Muscle of leg (tissue), 3 donors: ENCODE measurements at regions not wholly inside any gene's neighbourhood (a gene's known extent, or its start where the extent isn't known, plus 50 kb on each side); places are given as distances from the start of the nearest gene placed in this dataset.
"Not testable (repeated sequence)": the region's sequence is repeated elsewhere in the genome, so short reads cannot be mapped to it uniquely, and the experiment has no call there.

Experiments used
- DNase-seq: peaks from one replicate; pipeline ENCODE4 v3.0.0; 2013
- H3K27ac ChIP-seq: one replicate; pipeline ENCODE4 v1.5.1; 2013; ENCODE audit warnings: mild to moderate bottlenecking, low read length, control low read depth
- H3K27me3 ChIP-seq: one replicate; pipeline ENCODE4 v1.6.1; 2013; ENCODE audit warnings: low read length; ENCODE audit not compliant: control insufficient read depth, insufficient read depth
- H3K36me3 ChIP-seq: one replicate; pipeline ENCODE4 v1.6.1; 2013; ENCODE audit warnings: low read length; ENCODE audit not compliant: control insufficient read depth, insufficient read depth
- H3K4me1 ChIP-seq: one replicate; pipeline ENCODE4 v1.6.1; 2013; ENCODE audit warnings: low read length; ENCODE audit not compliant: control insufficient read depth, insufficient read depth
- H3K4me3 ChIP-seq: one replicate; pipeline ENCODE4 v1.5.1; 2013; ENCODE audit warnings: low read length, control low read depth
- H3K9me3 ChIP-seq: replicated peaks from 2 replicates; pipeline ENCODE4 v1.6.1; 2013; ENCODE audit warnings: low read depth, low read length; ENCODE audit not compliant: control insufficient read depth
- WGBS: methylation state at CpG from one replicate; pipeline ENCODE4 v1.1.5; 2013; ENCODE audit warnings: missing lambda C conversion rate; ENCODE audit not compliant: insufficient coverage; 5-methylcytosine and 5-hydroxymethylcytosine counted together

- no CpG with 5 or more reads among the region's 3 CpGs for WGBS
- no peak overlapping the region for H3K4me3 ChIP-seq
- H3K9me3 ChIP-seq, result peaks cover 5% of the 10 kb centered on the region
- H3K27ac ChIP-seq, result no peak overlapping the region
- H3K4me1 ChIP-seq, result no peaks in the 10 kb centered on the region
- H3K36me3 ChIP-seq, result no peaks in the 10 kb centered on the region
- no peak for DNase-seq
- no peaks in the 10 kb centered on the region for H3K27me3 ChIP-seq
Observed at GRCh38 chr18:4541588-4541987, 86.5 kb upstream of the DLGAP1 start.

DNA sequence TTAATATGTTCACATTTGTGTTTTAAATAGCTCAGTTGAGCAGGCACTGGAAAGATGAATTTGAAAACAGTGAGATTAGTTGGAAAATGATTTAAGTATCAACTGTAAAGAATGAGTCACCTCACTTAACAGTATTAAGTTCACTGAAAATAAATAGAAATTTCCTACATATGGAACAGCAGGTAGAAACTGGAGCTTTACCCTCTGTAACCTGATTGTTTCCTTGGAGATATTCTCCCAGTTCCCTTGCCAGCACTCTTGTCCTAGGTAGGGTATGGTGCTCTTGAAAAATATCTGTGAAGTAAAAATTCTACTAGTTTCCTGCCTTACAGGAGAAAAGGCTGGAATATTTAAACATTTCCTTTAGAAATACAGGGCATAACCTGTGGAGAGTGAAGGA lies 81.3 kb upstream of the DLGAP1 start:
- no peak overlapping the region for H3K4me3 ChIP-seq
- no peak overlapping the region for H3K27ac ChIP-seq
- peaks cover 19% of the 10 kb centered on the region for H3K9me3 ChIP-seq
- no peaks in the 10 kb centered on the region for H3K4me1 ChIP-seq
- no peaks in the 10 kb centered on the region for H3K36me3 ChIP-seq
- DNase-seq, result no peak
- no peaks in the 10 kb centered on the region for H3K27me3 ChIP-seq

DNA sequence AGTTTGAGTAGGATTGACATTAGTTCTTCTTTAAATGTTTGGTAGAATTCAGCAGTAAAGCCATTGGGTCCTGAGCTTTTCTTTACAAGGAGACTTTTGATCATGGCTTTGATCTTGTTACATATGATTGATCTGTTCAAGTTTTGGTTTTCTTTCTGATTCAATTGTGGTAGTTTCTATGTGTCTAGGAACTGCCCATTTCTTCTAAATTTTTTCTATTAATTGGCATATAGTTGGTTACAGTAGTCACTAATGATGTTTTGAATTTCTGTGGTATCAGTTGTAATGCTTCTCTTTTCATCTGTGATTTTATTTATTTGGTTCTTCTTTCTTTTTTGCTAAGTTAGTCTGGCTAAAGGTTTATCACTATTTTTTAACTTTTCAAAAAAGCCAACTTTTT lies 73.3 kb upstream of the DLGAP1 start:
- no peak overlapping the region for H3K4me3 ChIP-seq
- H3K4me1 ChIP-seq, result no peaks in the 10 kb centered on the region
- no peak overlapping the region for H3K27ac ChIP-seq
- H3K9me3 ChIP-seq, result peaks cover 12% of the 10 kb centered on the region
- no peaks in the 10 kb centered on the region for H3K36me3 ChIP-seq
- DNase-seq, result no peak
- H3K27me3 ChIP-seq, result no peaks in the 10 kb centered on the region

GRCh38 chr18:4527826-4528225 lies 72.7 kb upstream of the DLGAP1 start:
- 55% methylated on average over 9 of the region's 10 CpGs for WGBS
- DNase-seq, result not testable (repeated sequence)

GRCh38 chr18:4524096-4524495 lies 69.0 kb upstream of the DLGAP1 start:
- H3K27ac ChIP-seq, result no peak overlapping the region
- no peak overlapping the region for H3K4me3 ChIP-seq
- H3K36me3 ChIP-seq, result no peaks in the 10 kb centered on the region
- no peaks in the 10 kb centered on the region for H3K27me3 ChIP-seq
- peaks cover 2% of the 10 kb centered on the region for H3K9me3 ChIP-seq
- H3K4me1 ChIP-seq, result no peaks in the 10 kb centered on the region
- no CpG with 5 or more reads among the region's 4 CpGs for WGBS
- DNase-seq, result no peak

More at GRCh38 chr18:4527826-4528225, 72.7 kb upstream of the DLGAP1 start:
- not testable (repeated sequence) for H3K4me1 ChIP-seq, H3K9me3 ChIP-seq, H3K27ac ChIP-seq, H3K4me3 ChIP-seq, H3K27me3 ChIP-seq, H3K36me3 ChIP-seq

DNA sequence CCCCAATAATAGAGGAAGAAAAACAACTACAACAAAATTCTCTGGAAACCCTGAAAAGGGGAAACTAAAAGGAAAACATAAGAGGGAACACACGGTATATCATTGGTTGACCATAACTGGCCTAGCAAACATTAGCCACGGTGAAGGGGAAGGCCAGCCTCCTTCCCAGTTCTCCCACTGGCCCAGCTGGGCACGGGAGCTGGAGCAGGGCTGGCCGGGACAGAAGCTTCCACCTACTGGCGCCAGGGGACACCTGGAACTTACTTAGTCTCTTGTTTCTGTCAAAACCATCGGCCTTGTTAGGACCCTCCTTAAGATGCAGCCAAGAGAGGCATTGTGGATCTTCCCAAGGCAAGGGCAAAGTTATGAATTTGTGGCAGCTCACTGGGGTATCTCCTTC lies 56.1 kb upstream of the DLGAP1 start:
- no peak overlapping the region for H3K4me3 ChIP-seq
- H3K27ac ChIP-seq, result no peak overlapping the region
- WGBS, result 93% methylated on average over 2 of the region's 6 CpGs
- no peaks in the 10 kb centered on the region for H3K27me3 ChIP-seq
- no peaks in the 10 kb centered on the region for H3K9me3 ChIP-seq
- no peaks in the 10 kb centered on the region for H3K36me3 ChIP-seq
- DNase-seq, result no peak
- no peaks in the 10 kb centered on the region for H3K4me1 ChIP-seq

- Histone ChIP-seq H3K27ac (no peak overlapping the region), H3K4me3 (no peak overlapping the region), H3K36me3 (no peaks in the 10 kb centered on the region), H3K27me3 (no peaks in the 10 kb centered on the region), H3K4me1 (no peaks in the 10 kb centered on the region), H3K9me3 (no peaks in the 10 kb centered on the region)
- DNase-seq, result no peak
- no CpG with 5 or more reads among the region's 1 CpG for WGBS
Observed at GRCh38 chr18:4510711-4511110, 55.6 kb upstream of the DLGAP1 start.

- Histone ChIP-seq H3K4me3 (no peak overlapping the region), H3K36me3 (no peaks in the 10 kb centered on the region), H3K9me3 (no peaks in the 10 kb centered on the region), H3K27me3 (no peaks in the 10 kb centered on the region), H3K4me1 (no peaks in the 10 kb centered on the region), H3K27ac (no peak overlapping the region)
- no peak for DNase-seq
- 100% methylated on average over 3 of the region's 9 CpGs for WGBS
Observed at GRCh38 chr18:4510160-4510559, 55.1 kb upstream of the DLGAP1 start.
